ENCODE measurements at regions not wholly inside any gene's neighbourhood (a gene's known extent, or its start where the extent isn't known, plus 50 kb on each side); places are given as distances from the start of the nearest gene placed in this dataset.

- no peak for DNase-seq (ENCODE audit: low read depth, low spot score)
- no peak overlapping the region for H3K27ac Mint-ChIP-seq (ENCODE audit: unreplicated experiment)
Observed at GRCh38 chr14:29425705-29426482, 501.8 kb downstream of the PRKD1 start.

GRCh38 chr14:29442696-29443095, 485.0 kb downstream of the PRKD1 start:
- H3K9me3 Mint-ChIP-seq = peaks cover 14% of the 10 kb centered on the region
- DNase-seq (ENCODE audit: low read depth, low spot score) = no peak
- TF ChIP-seq CTCF (conservative IDR thresholded peaks at IDR 0.05) = no peak
- H3K27me3 Mint-ChIP-seq (ENCODE audit: low read depth) = peaks cover 10% of the 10 kb centered on the region
- H3K27ac Mint-ChIP-seq (ENCODE audit: unreplicated experiment) = peak overlapping the region; percentile 16
- no peaks in the 10 kb centered on the region for H3K4me1 Mint-ChIP-seq
- peaks cover 9% of the 10 kb centered on the region for H3K36me3 Mint-ChIP-seq (ENCODE audit: low read depth)
- no peak overlapping the region for H3K4me3 Mint-ChIP-seq

More at GRCh38 chr14:29425705-29426482, 501.8 kb downstream of the PRKD1 start:
- no peaks in the 10 kb centered on the region for H3K4me1 Mint-ChIP-seq
- H3K9me3 Mint-ChIP-seq = peaks cover 5% of the 10 kb centered on the region
- no peak for TF ChIP-seq CTCF (conservative IDR thresholded peaks at IDR 0.05)
- H3K4me3 Mint-ChIP-seq = no peak overlapping the region
- H3K36me3 Mint-ChIP-seq (ENCODE audit: low read depth) = no peaks in the 10 kb centered on the region
- peaks cover 4% of the 10 kb centered on the region for H3K27me3 Mint-ChIP-seq (ENCODE audit: low read depth)

DNA sequence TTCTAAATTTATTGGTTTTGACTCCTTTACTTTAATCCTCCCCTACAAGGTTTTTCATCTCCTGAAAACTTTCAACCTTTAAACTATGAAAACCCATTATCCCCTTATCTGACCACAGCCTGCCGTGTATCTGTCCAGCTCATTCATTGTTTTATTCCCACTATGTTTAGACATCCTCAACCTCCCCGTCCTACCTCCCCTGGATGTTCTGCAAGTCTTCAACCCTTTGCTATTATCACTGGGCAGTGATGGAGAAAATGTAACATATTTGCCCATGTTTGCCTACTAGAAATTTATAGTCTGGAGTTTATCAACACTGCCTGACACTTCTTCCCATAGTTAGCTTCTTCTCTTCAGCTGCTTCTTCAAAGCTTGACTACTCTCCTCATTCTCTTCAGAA, 483.4 kb downstream of the PRKD1 start:
- H3K4me3 Mint-ChIP-seq = no peak overlapping the region
- H3K36me3 Mint-ChIP-seq (ENCODE audit: low read depth) = peaks cover 7% of the 10 kb centered on the region
- no peak for TF ChIP-seq CTCF (conservative IDR thresholded peaks at IDR 0.05)
- no peak overlapping the region for H3K27ac Mint-ChIP-seq (ENCODE audit: unreplicated experiment)
- H3K27me3 Mint-ChIP-seq (ENCODE audit: low read depth) = peaks cover 10% of the 10 kb centered on the region
- peaks cover 7% of the 10 kb centered on the region for H3K9me3 Mint-ChIP-seq
- H3K4me1 Mint-ChIP-seq = no peaks in the 10 kb centered on the region
- DNase-seq (ENCODE audit: low read depth, low spot score) = no peak

- no peak overlapping the region for H3K4me3 Mint-ChIP-seq
- peaks cover 10% of the 10 kb centered on the region for H3K27me3 Mint-ChIP-seq (ENCODE audit: low read depth)
- no peak for TF ChIP-seq CTCF (conservative IDR thresholded peaks at IDR 0.05)
- no peak overlapping the region for H3K27ac Mint-ChIP-seq (ENCODE audit: unreplicated experiment)
- peaks cover 6% of the 10 kb centered on the region for H3K36me3 Mint-ChIP-seq (ENCODE audit: low read depth)
- no peak for DNase-seq (ENCODE audit: low read depth, low spot score)
- H3K4me1 Mint-ChIP-seq = no peaks in the 10 kb centered on the region
- H3K9me3 Mint-ChIP-seq = peaks cover 7% of the 10 kb centered on the region
Observed at GRCh38 chr14:29444805-29445204, 482.8 kb downstream of the PRKD1 start.

- peaks cover 7% of the 10 kb centered on the region for H3K9me3 Mint-ChIP-seq
- no peaks in the 10 kb centered on the region for H3K4me1 Mint-ChIP-seq
- TF ChIP-seq CTCF (conservative IDR thresholded peaks at IDR 0.05) = no peak
- DNase-seq (ENCODE audit: low read depth, low spot score) = no peak
- H3K27ac Mint-ChIP-seq (ENCODE audit: unreplicated experiment) = no peak overlapping the region
- peaks cover 6% of the 10 kb centered on the region for H3K36me3 Mint-ChIP-seq (ENCODE audit: low read depth)
- peaks cover 10% of the 10 kb centered on the region for H3K27me3 Mint-ChIP-seq (ENCODE audit: low read depth)
- H3K4me3 Mint-ChIP-seq = no peak overlapping the region
Observed at GRCh38 chr14:29446971-29447370, 480.7 kb downstream of the PRKD1 start.
